Stomach (tissue), 4 donors: ENCODE measurements at regions not wholly inside any gene's neighbourhood (a gene's known extent, or its start where the extent isn't known, plus 50 kb on each side); places are given as distances from the start of the nearest gene placed in this dataset.

Source experiments
- POLR2AphosphoS5 ChIP-seq, 3 donors: sonication (generic); formaldehyde crosslinking; IDR thresholded peaks; one replicate each; pipeline ENCODE4 v1.6.1; 2016; ENCODE audit warnings: antibody characterized with exemption in 3 of 3
- TF ChIP-seq, protein P1 (sequence below), 7 experiments: fragments of 450-650 bp in 4 of 7; fragments of 200-600 bp in 3 of 7; sonication (generic) in 3 of 7; IDR thresholded peaks; one replicate each; pipeline ENCODE4 v1.5.1; 2016 to 2019; ENCODE audit warnings: antibody characterized with exemption in 7 of 7, control low read depth in 2 of 7, mild to moderate bottlenecking in 1 of 7

DNA sequence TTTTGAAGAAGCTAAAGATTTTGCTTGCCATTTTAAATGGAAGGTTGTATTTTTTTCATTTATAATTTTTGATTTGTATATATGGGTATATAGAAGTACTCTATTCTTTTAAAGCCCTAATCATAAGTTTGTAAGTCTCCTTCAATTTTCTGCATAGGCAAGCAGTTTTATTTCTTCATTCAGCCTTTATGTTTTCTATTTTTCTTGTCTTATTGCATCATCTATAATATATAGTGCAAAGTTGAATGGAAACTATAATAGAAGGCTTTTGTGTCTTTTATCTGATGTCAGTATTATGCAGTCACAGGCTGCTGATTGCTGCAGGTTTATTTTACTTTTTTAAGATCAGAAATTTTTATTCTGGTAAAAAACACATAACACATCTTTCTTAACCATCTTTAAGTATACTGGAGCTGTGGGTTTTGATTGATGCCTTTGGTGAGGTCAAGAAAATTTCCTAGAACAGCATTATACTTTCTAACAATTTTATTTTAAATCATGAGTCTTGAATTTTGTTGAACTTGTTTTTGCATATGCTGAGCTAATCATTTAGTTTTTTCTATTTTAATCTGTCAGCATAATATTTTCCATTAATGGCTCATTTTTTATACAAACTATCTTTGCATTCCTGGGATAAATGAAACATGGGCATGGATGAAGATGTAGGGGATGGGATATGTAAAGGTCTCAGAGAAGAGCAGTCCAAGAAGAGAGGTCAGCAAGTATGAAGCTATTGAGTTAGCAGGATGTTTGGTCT lies 366.7 kb upstream of the MAP3K7 start:
- TF ChIP-seq, protein P1, sequence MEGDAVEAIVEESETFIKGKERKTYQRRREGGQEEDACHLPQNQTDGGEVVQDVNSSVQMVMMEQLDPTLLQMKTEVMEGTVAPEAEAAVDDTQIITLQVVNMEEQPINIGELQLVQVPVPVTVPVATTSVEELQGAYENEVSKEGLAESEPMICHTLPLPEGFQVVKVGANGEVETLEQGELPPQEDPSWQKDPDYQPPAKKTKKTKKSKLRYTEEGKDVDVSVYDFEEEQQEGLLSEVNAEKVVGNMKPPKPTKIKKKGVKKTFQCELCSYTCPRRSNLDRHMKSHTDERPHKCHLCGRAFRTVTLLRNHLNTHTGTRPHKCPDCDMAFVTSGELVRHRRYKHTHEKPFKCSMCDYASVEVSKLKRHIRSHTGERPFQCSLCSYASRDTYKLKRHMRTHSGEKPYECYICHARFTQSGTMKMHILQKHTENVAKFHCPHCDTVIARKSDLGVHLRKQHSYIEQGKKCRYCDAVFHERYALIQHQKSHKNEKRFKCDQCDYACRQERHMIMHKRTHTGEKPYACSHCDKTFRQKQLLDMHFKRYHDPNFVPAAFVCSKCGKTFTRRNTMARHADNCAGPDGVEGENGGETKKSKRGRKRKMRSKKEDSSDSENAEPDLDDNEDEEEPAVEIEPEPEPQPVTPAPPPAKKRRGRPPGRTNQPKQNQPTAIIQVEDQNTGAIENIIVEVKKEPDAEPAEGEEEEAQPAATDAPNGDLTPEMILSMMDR (IDR thresholded peaks at IDR 0.05), result no peak
- no peak for TF ChIP-seq POLR2AphosphoS5 (IDR thresholded peaks at IDR 0.05)
